Prostate gland (tissue), 2 donors: ENCODE measurements at regions not wholly inside any gene's neighbourhood (a gene's known extent, or its start where the extent isn't known, plus 50 kb on each side); places are given as distances from the start of the nearest gene placed in this dataset.

Experiments
- DNase-seq: peaks from one replicate; pipeline ENCODE4 v3.0.0-alpha.2; 2019; ENCODE audit warnings: low spot score
- H3K27ac ChIP-seq, 2 donors: fragments of 200-600 bp; sonication (generic); 2 replicates each; pipeline ENCODE4 v1.5.1; 2017 to 2019
- H3K27me3 ChIP-seq: fragments of 200-600 bp; sonication (generic); replicated peaks from 2 replicates; pipeline ENCODE4 v1.5.1; 2019; ENCODE audit not compliant: insufficient read depth
- H3K36me3 ChIP-seq, 2 donors: fragments of 200-600 bp; sonication (generic); 1 replicate in 1 of 2; 2 replicates in 1 of 2; pipeline versions ENCODE4 v1.5.1 to v1.8.1; 2017 to 2019
- H3K4me1 ChIP-seq: fragments of 200-600 bp; sonication (generic); replicated peaks from 2 replicates; pipeline ENCODE4 v1.5.1; 2019
- H3K4me3 ChIP-seq, 2 donors: fragments of 200-600 bp; sonication (generic); 2 replicates each; pipeline ENCODE4 v1.5.1; 2017 to 2019
- H3K9me3 ChIP-seq: fragments of 200-600 bp; sonication (generic); 2 replicates; pipeline ENCODE4 v1.5.1; 2017
- CTCF ChIP-seq, 4 experiments: fragments of 200-600 bp in 2 of 4; fragments of 450-650 bp in 2 of 4; sonication (generic) in 2 of 4; IDR thresholded peaks; 1 replicate in 3 of 4; 2 replicates in 1 of 4; pipeline ENCODE4 v1.5.1; 2016 to 2019; ENCODE audit warnings: antibody characterized with exemption in 4 of 4, mild to moderate bottlenecking in 2 of 4, moderate library complexity in 2 of 4
- POLR2A ChIP-seq: fragments of 450-650 bp; IDR thresholded peaks from one replicate; pipeline ENCODE4 v1.6.1; 2016; ENCODE audit warnings: antibody characterized with exemption, mild to moderate bottlenecking
- POLR2AphosphoS5 ChIP-seq: sonication (generic); formaldehyde crosslinking; IDR thresholded peaks from one replicate; pipeline ENCODE4 v1.6.1; 2017; ENCODE audit warnings: antibody characterized with exemption
- WGBS: methylation state at CpG from one replicate; pipeline ENCODE4 v1.1.5; 2018; 5-methylcytosine and 5-hydroxymethylcytosine counted together
- intact Hi-C: fragments of 100-400 bp; cut with DNase I; formaldehyde crosslinking; loops from one replicate; pipeline ENCODE4 v1.14.2; 2022

- Histone ChIP-seq H3K4me1 (no peaks in the 10 kb centered on the region), H3K36me3 (no peaks in the 10 kb centered on the region), H3K9me3 (no peaks in the 10 kb centered on the region), H3K4me3 (no peak overlapping the region), H3K27ac (no peak overlapping the region), H3K27me3 (no peaks in the 10 kb centered on the region)
- TF ChIP-seq CTCF (IDR thresholded peaks at IDR 0.05) (no peak), POLR2AphosphoS5 (no peak), POLR2A (no peak)
- 66% methylated on average over 5 of the region's 5 CpGs for WGBS
- DNase-seq, result no peak
- intact Hi-C loops, result no loop called here
These were observed 356.2 kb upstream of the SPRED2 start for GRCh38 chr2:65788556-65788955.

DNA sequence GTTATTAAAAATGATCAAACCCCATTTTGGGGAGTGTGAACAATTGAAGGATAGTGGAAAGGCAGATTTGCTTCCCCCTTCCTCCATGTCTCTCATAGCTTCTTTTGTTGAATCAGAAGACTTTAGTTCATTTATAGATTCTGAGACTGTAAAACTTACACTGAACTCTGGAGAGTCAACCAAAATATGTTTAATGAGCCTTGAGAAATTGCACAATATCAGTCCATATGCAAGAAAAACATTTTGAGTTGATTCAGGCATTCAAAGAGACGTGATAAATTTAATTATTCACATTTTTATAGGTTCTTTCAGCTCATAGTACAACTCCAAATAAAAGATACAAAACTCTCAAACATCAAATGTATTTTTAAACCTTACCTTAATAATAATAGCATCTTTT is 354.4 kb upstream of the SPRED2 start:
- H3K4me3 ChIP-seq, result no peak overlapping the region
- no peaks in the 10 kb centered on the region for H3K9me3 ChIP-seq
- DNase-seq, result no peak
- H3K27me3 ChIP-seq, result no peaks in the 10 kb centered on the region
- no peak overlapping the region for H3K27ac ChIP-seq
- TF ChIP-seq POLR2A (no peak), POLR2AphosphoS5 (no peak), CTCF (IDR thresholded peaks at IDR 0.05) (no peak)
- intact Hi-C loops, result no loop called here
- H3K36me3 ChIP-seq, result no peaks in the 10 kb centered on the region
- H3K4me1 ChIP-seq, result no peaks in the 10 kb centered on the region
- WGBS, result 58% methylated on average over 1 of the region's 1 CpG

GRCh38 chr2:65786007-65786717 is 353.8 kb upstream of the SPRED2 start:
- Histone ChIP-seq H3K36me3 (no peaks in the 10 kb centered on the region), H3K27me3 (no peaks in the 10 kb centered on the region), H3K4me1 (no peaks in the 10 kb centered on the region), H3K27ac (no peak overlapping the region), H3K4me3 (no peak overlapping the region), H3K9me3 (no peaks in the 10 kb centered on the region)
- WGBS, result 65% methylated on average over 2 of the region's 2 CpGs
- no peak for DNase-seq
- intact Hi-C loops, result no loop called here
- TF ChIP-seq POLR2AphosphoS5, result no peak
- TF ChIP-seq POLR2A, result no peak
- no peak for TF ChIP-seq CTCF (IDR thresholded peaks at IDR 0.05)

- WGBS, result 50% methylated on average over 5 of the region's 5 CpGs
These were observed 350.7 kb upstream of the SPRED2 start for GRCh38 chr2:65782996-65783650.

More at GRCh38 chr2:65782996-65783650, 350.7 kb upstream of the SPRED2 start:
- DNase-seq, result no peak
- H3K36me3 ChIP-seq, result no peaks in the 10 kb centered on the region
- no peak overlapping the region for H3K4me3 ChIP-seq
- TF ChIP-seq POLR2A (no peak), CTCF (IDR thresholded peaks at IDR 0.05) (no peak), POLR2AphosphoS5 (no peak)
- no peak overlapping the region for H3K27ac ChIP-seq
- no peaks in the 10 kb centered on the region for H3K9me3 ChIP-seq
- H3K27me3 ChIP-seq, result no peaks in the 10 kb centered on the region
- intact Hi-C loops, result no loop called here
- H3K4me1 ChIP-seq, result no peaks in the 10 kb centered on the region
